A549 (cell line): ENCODE measurements at regions not wholly inside any gene's neighbourhood (a gene's known extent, or its start where the extent isn't known, plus 50 kb on each side); places are given as distances from the start of the nearest gene placed in this dataset.

ENCODE experiments used
- ATAC-seq, 2 experiments: fragments of 200-7000 bp in 1 of 2; fragments of >200 bp in 1 of 2; cut with Nextera tagmentation in 1 of 2; cut with Tn5 transposase in 1 of 2; 3 replicates each; pipeline versions ENCODE4 v1.8.0 to v1.9.1; 2018 to 2020; ENCODE audit warnings: mild to moderate bottlenecking in 1 of 2, moderate library complexity in 1 of 2
- CTCF ChIA-PET: fragments of 300-600 bp; sonication (Branson Sonifier 250); formaldehyde crosslinking; extraction: SDS; loops from one replicate; lab custom pipeline; 2021; ENCODE audit warnings: antibody characterized with exemption, inconsistent platforms; lab: Yijun Ruan, JAX
- POLR2A ChIA-PET: fragments of 350-600 bp; formaldehyde crosslinking; extraction: SDS; loops from one replicate; lab custom pipeline; 2021; ENCODE audit warnings: antibody characterized with exemption, inconsistent platforms; lab: Yijun Ruan, JAX
- DNase-seq, 2 experiments: peaks; one replicate each; pipeline versions ENCODE4 v3.0.0 to v3.0.0-alpha.2; 2011 to 2016; ENCODE audit warnings: low read depth in 1 of 2, low spot score in 1 of 2
- FAIRE-seq: peaks from 2 replicates; lab custom pipeline; 2011; peaks lifted over from hg19 to GRCh38; lab: Jason Lieb, UNC
- H3K27ac ChIP-seq, 2 experiments: fragments of >200 bp; sonication (Bioruptor Twin); formaldehyde crosslinking; 3 replicates each; pipeline ENCODE4 v1.5.1; 2016 to 2017
- H3K4me1 ChIP-seq: fragments of >200 bp; sonication (Bioruptor Twin); formaldehyde crosslinking; 3 replicates; pipeline ENCODE4 v1.6.1; 2016
- H3K4me2 ChIP-seq: fragments of >200 bp; sonication (Bioruptor Twin); formaldehyde crosslinking; 3 replicates; pipeline ENCODE4 v1.6.1; 2016
- H3K4me3 ChIP-seq: fragments of >200 bp; sonication (Bioruptor Twin); formaldehyde crosslinking; 3 replicates; pipeline ENCODE4 v1.5.1; 2016
- H3K9me3 ChIP-seq: fragments of >200 bp; sonication (Bioruptor Twin); formaldehyde crosslinking; 3 replicates; pipeline ENCODE4 v1.6.1; 2016
- CBX2 ChIP-seq: fragments of 200-600 bp; sonication (generic); IDR thresholded peaks from 2 replicates; pipeline ENCODE4 v1.6.1; 2016; ENCODE audit warnings: low read depth, mild to moderate bottlenecking, borderline replicate concordance
- CBX8 ChIP-seq: fragments of 200-600 bp; sonication (generic); IDR thresholded peaks from 2 replicates; pipeline ENCODE4 v1.6.1; 2016
- EHMT2 ChIP-seq: fragments of 200-600 bp; sonication (generic); IDR thresholded peaks from 2 replicates; pipeline ENCODE4 v1.6.1; 2016; ENCODE audit warnings: antibody characterized with exemption, low read depth, mild to moderate bottlenecking, moderate library complexity
- EP300 ChIP-seq, 2 experiments: fragments of >200 bp; sonication (Bioruptor Twin); formaldehyde crosslinking; IDR thresholded peaks; 2 replicates in 1 of 2; 3 replicates in 1 of 2; pipeline ENCODE4 v1.6.1; 2016 to 2017
- ESRRA ChIP-seq: fragments of 150-350 bp; IDR thresholded peaks from 2 replicates; pipeline ENCODE4 v1.6.1; 2014; ENCODE audit warnings: mild to moderate bottlenecking, low read length, borderline replicate concordance
- FOSB ChIP-seq: fragments of 250-450 bp; sonication (Bioruptor Pico); IDR thresholded peaks from 2 replicates; pipeline ENCODE4 v1.5.0; 2020; ENCODE audit warnings: mild to moderate bottlenecking, moderate library complexity
- FOSL2 ChIP-seq, 2 experiments: fragments of 450-650 bp in 1 of 2; fragments of >200 bp in 1 of 2; sonication (Bioruptor Twin) in 1 of 2; formaldehyde crosslinking; IDR thresholded peaks; 2 replicates each; pipeline versions ENCODE4 v1.5.0 to v1.6.1; 2016 to 2020; ENCODE audit warnings: mild to moderate bottlenecking in 1 of 2, moderate library complexity in 1 of 2
- HEYL ChIP-seq: fragments of 250-450 bp; sonication (Bioruptor Pico); IDR thresholded peaks from 2 replicates; pipeline ENCODE4 v1.8.0; 2021; ENCODE audit warnings: mild to moderate bottlenecking, moderate library complexity
- HOXA7 ChIP-seq: fragments of 250-450 bp; sonication (Bioruptor Pico); IDR thresholded peaks from 2 replicates; pipeline ENCODE4 v1.5.0; 2020; ENCODE audit warnings: mild to moderate bottlenecking, moderate library complexity
- MAZ ChIP-seq: fragments of 150-350 bp; IDR thresholded peaks from 2 replicates; pipeline ENCODE4 v1.6.1; 2014; ENCODE audit warnings: antibody characterized with exemption, low read depth, low read length, borderline replicate concordance
- MYC ChIP-seq: IDR thresholded peaks from 2 replicates; pipeline ENCODE4 v1.6.1; 2012; ENCODE audit warnings: mild to moderate bottlenecking, inconsistent platforms, low read length, improper control_type of control experiment, borderline replicate concordance
- POLR2AphosphoS2 ChIP-seq: conservative IDR thresholded peaks from 2 replicates; pipeline ENCODE4 v1.6.1; 2012; ENCODE audit warnings: low read length, improper control_type of control experiment, inconsistent platforms
- RAD21 ChIP-seq, 2 experiments: fragments of >200 bp in 1 of 2; sonication (Bioruptor Twin) in 1 of 2; formaldehyde crosslinking in 1 of 2; IDR thresholded peaks in 1 of 2; conservative IDR thresholded peaks in 1 of 2; 2 replicates in 1 of 2; 3 replicates in 1 of 2; pipeline ENCODE4 v1.6.1; 2012 to 2018; ENCODE audit warnings: inconsistent platforms in 1 of 2
- RARB ChIP-seq: fragments of 250-450 bp; sonication (Bioruptor Pico); IDR thresholded peaks from 2 replicates; pipeline ENCODE4 v1.8.0; 2021; ENCODE audit warnings: mild to moderate bottlenecking, moderate library complexity
- RFX5 ChIP-seq: fragments of 450-650 bp; IDR thresholded peaks from 2 replicates; pipeline ENCODE4 v1.7.1; 2014; ENCODE audit warnings: antibody characterized with exemption, mild to moderate bottlenecking, moderate library complexity
- RNF2 ChIP-seq: fragments of 200-600 bp; sonication (generic); IDR thresholded peaks from 2 replicates; pipeline ENCODE4 v1.6.1; 2016; ENCODE audit warnings: low read depth, mild to moderate bottlenecking, antibody characterized with exemption, moderate library complexity, borderline replicate concordance
- SMC3 ChIP-seq: fragments of >200 bp; sonication (Bioruptor Twin); formaldehyde crosslinking; IDR thresholded peaks from 3 replicates; pipeline ENCODE4 v1.6.1; 2018; ENCODE audit warnings: inconsistent platforms
- SREBF2 ChIP-seq: fragments of 450-650 bp; IDR thresholded peaks from 2 replicates; pipeline ENCODE4 v1.6.1; 2014; ENCODE audit warnings: mild to moderate bottlenecking, moderate library complexity
- TP53 ChIP-seq: fragments of 250-450 bp; sonication (Bioruptor Pico); IDR thresholded peaks from 2 replicates; pipeline ENCODE4 v1.5.0; 2021; ENCODE audit warnings: mild to moderate bottlenecking, moderate library complexity
- ZC3H11A ChIP-seq: fragments of 450-650 bp; IDR thresholded peaks from 2 replicates; pipeline ENCODE4 v1.6.1; 2014; ENCODE audit warnings: antibody characterized with exemption, mild to moderate bottlenecking
- ZFP36 ChIP-seq: fragments of 450-650 bp; IDR thresholded peaks from 2 replicates; pipeline ENCODE4 v1.6.1; 2014; ENCODE audit warnings: borderline replicate concordance; ENCODE audit not compliant: partially characterized antibody
- WGBS: methylation state at CpG from one replicate; pipeline ENCODE4 v1.1.6; 2017; ENCODE audit errors: missing lambda C conversion rate; 5-methylcytosine and 5-hydroxymethylcytosine counted together
- TF ChIP-seq, protein P1 (sequence below): fragments of 150-350 bp; IDR thresholded peaks from 2 replicates; pipeline ENCODE4 v1.6.1; 2014; ENCODE audit warnings: low read depth, mild to moderate bottlenecking, low read length
- TF ChIP-seq, protein P2 (sequence below): fragments of >200 bp; sonication (Bioruptor Twin); formaldehyde crosslinking; IDR thresholded peaks from 2 replicates; pipeline ENCODE4 v1.6.1; 2016
- TF ChIP-seq, protein P3 (sequence below): IDR thresholded peaks from 2 replicates; pipeline ENCODE4 v1.6.1; 2012
- TF ChIP-seq, protein P4 (sequence below): fragments of >200 bp; sonication (Bioruptor Twin); formaldehyde crosslinking; IDR thresholded peaks from 3 replicates; pipeline ENCODE4 v1.6.1; 2016

DNA sequence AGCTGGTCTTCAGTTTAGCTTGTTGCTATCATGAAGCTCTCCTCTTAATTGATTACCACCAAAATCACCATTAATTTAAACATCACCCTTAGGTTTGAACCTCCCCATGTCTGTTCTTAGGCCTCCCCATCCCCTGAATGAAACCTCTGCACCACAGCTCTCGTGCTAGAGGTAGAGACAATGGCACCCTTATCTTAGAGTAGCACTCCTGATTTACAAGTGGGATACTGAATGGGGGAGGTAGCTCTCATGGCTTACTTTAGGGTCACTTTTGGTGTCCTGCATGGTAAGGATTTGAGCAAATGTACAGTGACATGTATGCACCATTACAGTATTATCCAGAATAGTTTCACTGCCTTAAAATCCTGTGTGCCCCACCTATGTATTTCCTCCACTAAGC is 115.6 kb upstream of the ADTRP start:
- ATAC-seq (no peak), FAIRE-seq (no peak), DNase-seq (no peak)
- CTCF ChIA-PET: no interaction called here
- TF ChIP-seq MAZ: no peak
- no peak for TF ChIP-seq CBX8
- TF ChIP-seq RFX5: no peak
- no peak for TF ChIP-seq SMC3
- no peak for TF ChIP-seq ZC3H11A
- no peak for TF ChIP-seq MYC
- no peak for TF ChIP-seq RNF2
- TF ChIP-seq FOSL2 (IDR thresholded peaks at IDR 0.05): no peak
- no peak for TF ChIP-seq FOSL2 (CRISPR knock-in tag; IDR thresholded peaks at IDR 0.05)
- TF ChIP-seq SREBF2: no peak
- TF ChIP-seq EP300 (IDR thresholded peaks at IDR 0.05): no peak
- TF ChIP-seq, protein P1, sequence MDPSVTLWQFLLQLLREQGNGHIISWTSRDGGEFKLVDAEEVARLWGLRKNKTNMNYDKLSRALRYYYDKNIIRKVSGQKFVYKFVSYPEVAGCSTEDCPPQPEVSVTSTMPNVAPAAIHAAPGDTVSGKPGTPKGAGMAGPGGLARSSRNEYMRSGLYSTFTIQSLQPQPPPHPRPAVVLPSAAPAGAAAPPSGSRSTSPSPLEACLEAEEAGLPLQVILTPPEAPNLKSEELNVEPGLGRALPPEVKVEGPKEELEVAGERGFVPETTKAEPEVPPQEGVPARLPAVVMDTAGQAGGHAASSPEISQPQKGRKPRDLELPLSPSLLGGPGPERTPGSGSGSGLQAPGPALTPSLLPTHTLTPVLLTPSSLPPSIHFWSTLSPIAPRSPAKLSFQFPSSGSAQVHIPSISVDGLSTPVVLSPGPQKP: no peak
- TF ChIP-seq RARB (CRISPR knock-in tag): no peak
- TF ChIP-seq, protein P2, sequence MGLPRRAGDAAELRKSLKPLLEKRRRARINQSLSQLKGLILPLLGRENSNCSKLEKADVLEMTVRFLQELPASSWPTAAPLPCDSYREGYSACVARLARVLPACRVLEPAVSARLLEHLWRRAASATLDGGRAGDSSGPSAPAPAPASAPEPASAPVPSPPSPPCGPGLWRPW: no peak
- TF ChIP-seq HEYL (CRISPR knock-in tag): no peak
- no peak for TF ChIP-seq HOXA7 (CRISPR knock-in tag)
- no peak for TF ChIP-seq CBX2
- TF ChIP-seq POLR2AphosphoS2: no peak
- Histone ChIP-seq H3K4me1 (no peaks in the 10 kb centered on the region), H3K9me3 (no peaks in the 10 kb centered on the region), H3K27ac (no peak overlapping the region), H3K4me2 (no peak overlapping the region), H3K4me3 (no peak overlapping the region)
- POLR2A ChIA-PET: no interaction called here
- WGBS: 89% methylated on average over 1 of the region's 1 CpG

DNA sequence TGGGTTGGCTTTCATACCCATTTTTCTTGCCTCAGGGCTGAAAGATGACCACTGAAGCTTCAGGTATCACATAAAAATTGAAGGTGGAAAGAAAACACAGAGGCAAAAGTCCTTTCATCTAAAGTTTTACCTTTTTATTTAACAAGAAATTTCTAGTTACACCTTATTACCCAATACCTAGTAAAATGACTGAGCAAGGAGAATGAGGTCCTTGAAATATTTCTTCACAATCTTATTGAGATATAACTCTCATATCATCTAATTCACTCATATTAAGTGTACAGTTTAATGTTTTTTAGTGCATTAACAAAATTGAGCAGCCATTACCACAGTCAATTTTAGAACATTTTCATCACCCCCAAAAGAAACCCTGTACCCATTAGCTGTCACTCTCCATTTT is 112.9 kb upstream of the ADTRP start:
- Histone ChIP-seq H3K27ac (no peak overlapping the region), H3K4me1 (no peaks in the 10 kb centered on the region), H3K4me2 (no peak overlapping the region), H3K4me3 (no peak overlapping the region), H3K9me3 (no peaks in the 10 kb centered on the region)
- FAIRE-seq: no peak
- ChIA-PET CTCF (interaction anchor here (1.0 kb wide), 1 partner anchor 15 kb away, joined by 3 read pairs; no protein-coding TSS in a partner anchor), POLR2A (no interaction called here)
- TF ChIP-seq EHMT2 (no peak), RAD21 (conservative IDR thresholded peaks at IDR 0.05 in 1 of 2, IDR thresholded peaks at IDR 0.05 in 1 of 2) (no peak), FOSB (CRISPR knock-in tag) (no peak), TP53 (CRISPR knock-in tag) (no peak)
- TF ChIP-seq, protein P3, sequence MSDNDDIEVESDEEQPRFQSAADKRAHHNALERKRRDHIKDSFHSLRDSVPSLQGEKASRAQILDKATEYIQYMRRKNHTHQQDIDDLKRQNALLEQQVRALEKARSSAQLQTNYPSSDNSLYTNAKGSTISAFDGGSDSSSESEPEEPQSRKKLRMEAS: no peak
- TF ChIP-seq, protein P1: no peak
- no peak for ATAC-seq
- DNase-seq: no peak

DNA sequence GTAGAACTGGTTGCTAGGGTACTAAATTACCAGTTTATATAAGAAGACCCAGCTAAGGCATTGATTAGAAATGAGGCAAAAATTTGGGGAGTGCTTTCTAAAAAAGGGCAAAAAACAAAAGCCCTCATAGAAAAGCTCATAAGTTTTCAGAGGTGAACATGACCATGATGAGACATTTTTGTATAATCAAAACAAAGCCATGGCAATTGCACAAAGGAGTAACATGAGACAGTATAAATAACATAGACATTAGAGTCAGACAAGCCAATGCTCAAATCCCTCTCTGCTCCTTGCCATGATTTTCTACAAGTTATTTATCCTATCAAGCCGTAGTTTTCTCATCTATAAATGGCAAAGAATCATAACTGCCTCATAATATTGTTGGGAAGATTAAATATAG is 112.2 kb upstream of the ADTRP start:
- Histone ChIP-seq H3K4me3 (no peak overlapping the region), H3K4me2 (no peak overlapping the region), H3K9me3 (no peaks in the 10 kb centered on the region), H3K27ac (no peak overlapping the region), H3K4me1 (no peaks in the 10 kb centered on the region)
- FAIRE-seq: no peak
- WGBS: 35% methylated on average over 1 of the region's 1 CpG
- CTCF ChIA-PET: no interaction called here
- no peak for ATAC-seq
- POLR2A ChIA-PET: no interaction called here
- DNase-seq: no peak
- TF ChIP-seq CBX2 (no peak), CBX8 (no peak), ESRRA (no peak), HEYL (CRISPR knock-in tag) (no peak), ZFP36 (no peak)
- TF ChIP-seq, protein P4, sequence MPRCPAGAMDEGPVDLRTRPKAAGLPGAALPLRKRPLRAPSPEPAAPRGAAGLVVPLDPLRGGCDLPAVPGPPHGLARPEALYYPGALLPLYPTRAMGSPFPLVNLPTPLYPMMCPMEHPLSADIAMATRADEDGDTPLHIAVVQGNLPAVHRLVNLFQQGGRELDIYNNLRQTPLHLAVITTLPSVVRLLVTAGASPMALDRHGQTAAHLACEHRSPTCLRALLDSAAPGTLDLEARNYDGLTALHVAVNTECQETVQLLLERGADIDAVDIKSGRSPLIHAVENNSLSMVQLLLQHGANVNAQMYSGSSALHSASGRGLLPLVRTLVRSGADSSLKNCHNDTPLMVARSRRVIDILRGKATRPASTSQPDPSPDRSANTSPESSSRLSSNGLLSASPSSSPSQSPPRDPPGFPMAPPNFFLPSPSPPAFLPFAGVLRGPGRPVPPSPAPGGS: no peak
